K562 (cell line): ENCODE measurements at regions not wholly inside any gene's neighbourhood (a gene's known extent, or its start where the extent isn't known, plus 50 kb on each side); places are given as distances from the start of the nearest gene placed in this dataset.

Source experiments
- ATAC-seq: fragments of 200-7000 bp; cut with Tn5 transposase; 3 replicates; pipeline ENCODE4 v1.9.1; 2020; ENCODE audit warnings: moderate library complexity
- BruUV-seq: library from RNA; stranded (reverse); fragments of 400-500 nt; replicated peaks from 2 replicates; lab custom pipeline; 2021; lab: Mats Ljungman, UMichigan
- CTCF ChIA-PET: fragments of 300-600 bp; formaldehyde crosslinking; extraction: SDS; loops from one replicate; lab custom pipeline; 2021; ENCODE audit warnings: low intra/inter-chr PET ratio; lab: Yijun Ruan, JAX
- POLR2A ChIA-PET: fragments of 300-600, 350-650 bp; sonication (Branson Sonifier 250); formaldehyde crosslinking; extraction: SDS; loops from one replicate; lab custom pipeline; 2021; ENCODE audit warnings: antibody characterized with exemption, inconsistent platforms; lab: Yijun Ruan, JAX
- DNase-seq, 4 experiments: peaks; one replicate each; pipeline versions ENCODE4 v3.0.0 to v3.0.0-alpha.2; 2011 to 2018; ENCODE audit warnings: low spot score in 3 of 4, mixed read lengths in 3 of 4; ENCODE audit errors: extremely low read depth in 1 of 4
- FAIRE-seq: peaks from 2 replicates; lab custom pipeline; 2011; peaks lifted over from hg19 to GRCh38; lab: Jason Lieb, UNC
- H2AFZ ChIP-seq: 2 replicates; pipeline ENCODE4 v1.6.0; 2011; ENCODE audit warnings: low read depth, low read length, control low read depth, inconsistent platforms
- H3K27ac ChIP-seq: fragments of 200-600 bp; 3 replicates; pipeline ENCODE4 v1.8.0; 2011; ENCODE audit warnings: low read depth, mild to moderate bottlenecking, control low read depth, inconsistent platforms, low read length, moderate library complexity, mixed read lengths; ENCODE audit errors: extremely low read depth
- H3K27me3 ChIP-seq, 2 experiments: fragments of 300-600 bp in 1 of 2; 2 replicates in 1 of 2; 3 replicates in 1 of 2; pipeline versions ENCODE4 v1.6.0 to v1.8.0; 2011; ENCODE audit warnings: inconsistent platforms in 2 of 2, low read length in 2 of 2, mild to moderate bottlenecking in 1 of 2, mixed read lengths in 1 of 2, moderate library complexity in 1 of 2; ENCODE audit not compliant: control insufficient read depth in 2 of 2, insufficient read depth in 2 of 2
- H3K36me3 ChIP-seq: fragments of 300-600 bp; 3 replicates; pipeline ENCODE4 v1.8.0; 2011; ENCODE audit warnings: mild to moderate bottlenecking, low read length, inconsistent platforms; ENCODE audit not compliant: control insufficient read depth, insufficient read depth
- H3K4me1 ChIP-seq, 2 experiments: fragments of 200-600 bp in 1 of 2; replicated peaks in 1 of 2; 2 replicates in 1 of 2; 3 replicates in 1 of 2; pipeline versions ENCODE4 v1.5.1 to v1.8.0; 2011; ENCODE audit warnings: inconsistent platforms in 2 of 2, low read length in 2 of 2, mild to moderate bottlenecking in 1 of 2, mixed read lengths in 1 of 2, moderate library complexity in 1 of 2; ENCODE audit not compliant: control insufficient read depth in 2 of 2, insufficient read depth in 2 of 2
- H3K4me2 ChIP-seq: 2 replicates; pipeline ENCODE4 v1.6.1; 2011; ENCODE audit warnings: low read length, control low read depth, inconsistent platforms, mixed read lengths; ENCODE audit not compliant: insufficient read depth
- H3K4me3 ChIP-seq: fragments of 200-600 bp; sonication (generic), shearing (Covaris generic); 2 replicates; pipeline ENCODE4 v1.5.1; 2016; ENCODE audit warnings: control low read depth, inconsistent platforms
- H3K79me2 ChIP-seq: fragments of 200-600 bp; 3 replicates; pipeline ENCODE4 v1.8.0; 2011; ENCODE audit warnings: low read length, inconsistent platforms; ENCODE audit not compliant: control insufficient read depth, insufficient read depth
- H3K9ac ChIP-seq, 2 experiments: 2 replicates each; pipeline versions ENCODE4 v1.6.0 to v1.6.1; 2011; ENCODE audit warnings: low read depth in 2 of 2, low read length in 2 of 2, control low read depth in 1 of 2, inconsistent platforms in 1 of 2, mild to moderate bottlenecking in 1 of 2, mixed read lengths in 1 of 2; ENCODE audit not compliant: insufficient read depth in 1 of 2
- H3K9me1 ChIP-seq: one replicate; pipeline ENCODE4 v1.6.0; 2011; ENCODE audit warnings: inconsistent platforms, mild to moderate bottlenecking, low read length, moderate library complexity; ENCODE audit not compliant: control insufficient read depth, insufficient read depth
- H3K9me3 ChIP-seq: replicated peaks from 2 replicates; pipeline ENCODE4 v1.5.1; 2011; ENCODE audit warnings: low read depth, low read length, inconsistent platforms; ENCODE audit not compliant: control insufficient read depth, insufficient read depth
- H4K20me1 ChIP-seq: replicated peaks from 2 replicates; pipeline ENCODE4 v1.6.1; 2011; ENCODE audit warnings: low read length, inconsistent platforms, mixed read lengths; ENCODE audit not compliant: control insufficient read depth, insufficient read depth
- CHCHD3 ChIP-seq: fragments of 250-450 bp; sonication (Bioruptor Pico); IDR thresholded peaks from 2 replicates; pipeline ENCODE4 v2.1.2; 2022; ENCODE audit warnings: mild to moderate bottlenecking
- DMBX1 ChIP-seq: fragments of 250-450 bp; sonication (Bioruptor Pico); IDR thresholded peaks from 2 replicates; pipeline ENCODE4 v1.8.0; 2022; ENCODE audit warnings: inconsistent platforms, mild to moderate bottlenecking, moderate library complexity, borderline replicate concordance
- ELF1 ChIP-seq: fragments of 200-800 bp; sonication (Bioruptor generic); IDR thresholded peaks from 2 replicates; pipeline ENCODE4 v1.6.1; 2016; ENCODE audit warnings: missing genetic modification characterization, missing compliant biosample characterization
- ELF4 ChIP-seq: fragments of 450-650 bp; formaldehyde crosslinking; IDR thresholded peaks from 2 replicates; pipeline ENCODE4 v1.4.0; 2022; ENCODE audit warnings: missing genetic modification characterization
- JUND ChIP-seq, 2 experiments: IDR thresholded peaks; 2 replicates in 1 of 2; 3 replicates in 1 of 2; pipeline ENCODE4 v1.6.1; 2011; ENCODE audit warnings: borderline replicate concordance in 2 of 2, low read depth in 2 of 2, low read length in 2 of 2, improper control_type of control experiment in 1 of 2, missing biosample characterization in 1 of 2, missing genetic modification characterization in 1 of 2, missing genetic modification reagents in 1 of 2
- KDM4B ChIP-seq, 2 experiments: fragments of 450-650 bp in 1 of 2; sonication (generic) in 1 of 2; IDR thresholded peaks; 2 replicates each; pipeline ENCODE4 v1.6.1; 2016 to 2017; ENCODE audit warnings: borderline replicate concordance in 2 of 2, antibody characterized with exemption in 1 of 2, low read depth in 1 of 2, mild to moderate bottlenecking in 1 of 2
- PHF8 ChIP-seq: fragments of 200-600 bp; sonication (generic); IDR thresholded peaks from 2 replicates; pipeline ENCODE4 v1.6.1; 2012; ENCODE audit warnings: mixed run types, mild to moderate bottlenecking, inconsistent platforms, low read length, moderate library complexity, borderline replicate concordance
- POLR2AphosphoS5 ChIP-seq: IDR thresholded peaks from 2 replicates; pipeline ENCODE4 v1.6.1; 2011; ENCODE audit warnings: mild to moderate bottlenecking, low read depth, low read length, moderate library complexity; ENCODE audit not compliant: control insufficient read depth, insufficient read depth
- RBFOX2 ChIP-seq: fragments of 200-400 bp; formaldehyde crosslinking; IDR thresholded peaks from 2 replicates; pipeline ENCODE4 v1.6.1; 2017; ENCODE audit warnings: low read depth, mild to moderate bottlenecking, low read length, moderate library complexity
- RFX1 ChIP-seq: fragments of 450-650 bp; IDR thresholded peaks from 2 replicates; pipeline ENCODE4 v1.6.1; 2016; ENCODE audit warnings: mild to moderate bottlenecking, moderate library complexity
- SIN3A ChIP-seq, 2 experiments: fragments of 150-350 bp in 1 of 2; IDR thresholded peaks; 2 replicates each; pipeline ENCODE4 v1.6.1; 2011 to 2016; ENCODE audit warnings: borderline replicate concordance in 2 of 2, low read depth in 2 of 2, low read length in 2 of 2, mild to moderate bottlenecking in 2 of 2, moderate library complexity in 2 of 2; ENCODE audit not compliant: control insufficient read depth in 1 of 2
- TCF7L2 ChIP-seq: fragments of 150-350 bp; IDR thresholded peaks from 2 replicates; pipeline ENCODE4 v1.6.1; 2016; ENCODE audit warnings: low read depth, mild to moderate bottlenecking, low read length, moderate library complexity
- ZNF41 ChIP-seq: fragments of 250-450 bp; sonication (Bioruptor Pico); conservative IDR thresholded peaks from 2 replicates; pipeline ENCODE4 v1.4.0; 2020; ENCODE audit warnings: mild to moderate bottlenecking
- ZNF589 ChIP-seq: fragments of 200-800 bp; sonication (Bioruptor generic); IDR thresholded peaks from 2 replicates; pipeline ENCODE4 v1.6.1; 2016; ENCODE audit warnings: low read depth, missing genetic modification characterization, missing compliant biosample characterization
- ZNF695 ChIP-seq: fragments of 450-650 bp; formaldehyde crosslinking; IDR thresholded peaks from 2 replicates; pipeline ENCODE4 v1.4.0; 2020; ENCODE audit warnings: mild to moderate bottlenecking, moderate library complexity
- ZNF77 ChIP-seq: fragments of 250-450 bp; sonication (Bioruptor Pico); IDR thresholded peaks from 2 replicates; pipeline ENCODE4 v1.5.0; 2020
- ZSCAN29 ChIP-seq: fragments of 450-650 bp; IDR thresholded peaks from 2 replicates; pipeline ENCODE4 v1.6.1; 2017
- WGBS: fragments of 100-300 bp; shearing (Covaris generic); methylation state at CpG from one replicate; pipeline ENCODE4 v1.1.6; 2016; ENCODE audit warnings: low coverage, mixed read lengths; ENCODE audit not compliant: insufficient coverage; ENCODE audit errors: missing lambda C conversion rate; 5-methylcytosine and 5-hydroxymethylcytosine counted together
- in situ Hi-C: fragments of 300-500 bp; cut with MboI; formaldehyde crosslinking; loops from 4 replicates; pipeline ENCODE4 v1.15.0; 2018; ENCODE audit warnings: inconsistent platforms, mixed read lengths
- intact Hi-C: fragments of 100-400 bp; cut with micrococcal nuclease; formaldehyde crosslinking; loops from 2 replicates; pipeline ENCODE4 v1.14.2; 2022
- TF ChIP-seq, protein P1 (sequence below): fragments of 450-650 bp; IDR thresholded peaks from 2 replicates; pipeline ENCODE4 v1.6.1; 2017; ENCODE audit warnings: antibody characterized with exemption, mild to moderate bottlenecking
- TF ChIP-seq, protein P2 (sequence below): fragments of 250-450 bp; sonication (Bioruptor Pico); IDR thresholded peaks from 2 replicates; pipeline ENCODE4 v1.5.1; 2021; ENCODE audit warnings: mild to moderate bottlenecking

DNA sequence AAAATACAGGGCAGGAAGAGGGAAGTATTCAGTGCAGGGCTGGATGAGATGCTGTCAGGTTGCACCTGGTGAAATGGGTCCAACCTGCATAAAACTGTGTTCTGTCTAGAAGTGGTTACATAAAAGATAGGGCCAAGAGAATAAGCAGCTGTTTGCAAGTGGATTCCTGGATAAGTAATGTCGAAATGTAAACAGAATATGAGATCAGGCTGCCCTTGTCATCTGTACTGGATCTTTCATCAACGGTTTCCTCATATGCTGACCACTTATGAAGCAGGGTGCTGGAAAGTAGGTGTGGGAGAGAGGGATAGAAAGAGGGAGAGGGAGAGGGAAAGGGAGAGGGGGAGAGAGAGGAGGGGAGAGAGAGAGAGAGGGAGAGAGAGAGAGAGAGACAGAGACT is 349.8 kb upstream of the CPEB2 start:
- POLR2A ChIA-PET = no interaction called here
- WGBS = 0% methylated on average over 2 of the region's 2 CpGs
- no peak overlapping the region for H2AFZ ChIP-seq

More for the DNA sequence above, 349.8 kb upstream of the CPEB2 start:
- FAIRE-seq = no peak
- H3K4me3 ChIP-seq = no peak overlapping the region
- no peak for ATAC-seq
- H3K9ac ChIP-seq = no peak overlapping the region
- intact Hi-C loops = no loop called here
- H3K4me1 ChIP-seq = no peaks in the 10 kb centered on the region
- H3K27me3 ChIP-seq = no peaks in the 10 kb centered on the region
- TF ChIP-seq JUND (IDR thresholded peaks at IDR 0.05; ENCODE audit: borderline replicate concordance, low read depth, low read length) = no peak
- no peak for TF ChIP-seq JUND (tag; IDR thresholded peaks at IDR 0.05; ENCODE audit: borderline replicate concordance, low read depth, low read length)
- TF ChIP-seq ZNF41 (CRISPR knock-in tag) = no peak
- no peak for TF ChIP-seq RBFOX2
- no peak for TF ChIP-seq PHF8
- TF ChIP-seq, protein P1, sequence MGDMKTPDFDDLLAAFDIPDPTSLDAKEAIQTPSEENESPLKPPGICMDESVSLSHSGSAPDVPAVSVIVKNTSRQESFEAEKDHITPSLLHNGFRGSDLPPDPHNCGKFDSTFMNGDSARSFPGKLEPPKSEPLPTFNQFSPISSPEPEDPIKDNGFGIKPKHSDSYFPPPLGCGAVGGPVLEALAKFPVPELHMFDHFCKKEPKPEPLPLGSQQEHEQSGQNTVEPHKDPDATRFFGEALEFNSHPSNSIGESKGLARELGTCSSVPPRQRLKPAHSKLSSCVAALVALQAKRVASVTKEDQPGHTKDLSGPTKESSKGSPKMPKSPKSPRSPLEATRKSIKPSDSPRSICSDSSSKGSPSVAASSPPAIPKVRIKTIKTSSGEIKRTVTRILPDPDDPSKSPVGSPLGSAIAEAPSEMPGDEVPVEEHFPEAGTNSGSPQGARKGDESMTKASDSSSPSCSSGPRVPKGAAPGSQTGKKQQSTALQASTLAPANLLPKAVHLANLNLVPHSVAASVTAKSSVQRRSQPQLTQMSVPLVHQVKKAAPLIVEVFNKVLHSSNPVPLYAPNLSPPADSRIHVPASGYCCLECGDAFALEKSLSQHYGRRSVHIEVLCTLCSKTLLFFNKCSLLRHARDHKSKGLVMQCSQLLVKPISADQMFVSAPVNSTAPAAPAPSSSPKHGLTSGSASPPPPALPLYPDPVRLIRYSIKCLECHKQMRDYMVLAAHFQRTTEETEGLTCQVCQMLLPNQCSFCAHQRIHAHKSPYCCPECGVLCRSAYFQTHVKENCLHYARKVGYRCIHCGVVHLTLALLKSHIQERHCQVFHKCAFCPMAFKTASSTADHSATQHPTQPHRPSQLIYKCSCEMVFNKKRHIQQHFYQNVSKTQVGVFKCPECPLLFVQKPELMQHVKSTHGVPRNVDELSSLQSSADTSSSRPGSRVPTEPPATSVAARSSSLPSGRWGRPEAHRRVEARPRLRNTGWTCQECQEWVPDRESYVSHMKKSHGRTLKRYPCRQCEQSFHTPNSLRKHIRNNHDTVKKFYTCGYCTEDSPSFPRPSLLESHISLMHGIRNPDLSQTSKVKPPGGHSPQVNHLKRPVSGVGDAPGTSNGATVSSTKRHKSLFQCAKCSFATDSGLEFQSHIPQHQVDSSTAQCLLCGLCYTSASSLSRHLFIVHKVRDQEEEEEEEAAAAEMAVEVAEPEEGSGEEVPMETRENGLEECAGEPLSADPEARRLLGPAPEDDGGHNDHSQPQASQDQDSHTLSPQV = no peak
- no peak for TF ChIP-seq KDM4B (IDR thresholded peaks at IDR 0.05; ENCODE audit: borderline replicate concordance in 2 of 2, low read depth in 1 of 2)
- no peak for TF ChIP-seq ELF4 (CRISPR knock-in tag)
- TF ChIP-seq ZSCAN29 = no peak
- TF ChIP-seq ZNF589 (CRISPR knock-in tag) = no peak
- no peak for TF ChIP-seq ZNF695 (CRISPR knock-in tag)
- TF ChIP-seq RFX1 = no peak
- TF ChIP-seq CHCHD3 (CRISPR knock-in tag) = no peak
- no peak for TF ChIP-seq DMBX1 (CRISPR knock-in tag)
- TF ChIP-seq SIN3A (IDR thresholded peaks at IDR 0.05; ENCODE audit: borderline replicate concordance in 2 of 2, control insufficient read depth in 1 of 2, low read depth in 2 of 2, low read length in 2 of 2) = no peak
- TF ChIP-seq ELF1 (tag) = no peak
- no peak for TF ChIP-seq ZNF77 (CRISPR knock-in tag)
- TF ChIP-seq, protein P2, sequence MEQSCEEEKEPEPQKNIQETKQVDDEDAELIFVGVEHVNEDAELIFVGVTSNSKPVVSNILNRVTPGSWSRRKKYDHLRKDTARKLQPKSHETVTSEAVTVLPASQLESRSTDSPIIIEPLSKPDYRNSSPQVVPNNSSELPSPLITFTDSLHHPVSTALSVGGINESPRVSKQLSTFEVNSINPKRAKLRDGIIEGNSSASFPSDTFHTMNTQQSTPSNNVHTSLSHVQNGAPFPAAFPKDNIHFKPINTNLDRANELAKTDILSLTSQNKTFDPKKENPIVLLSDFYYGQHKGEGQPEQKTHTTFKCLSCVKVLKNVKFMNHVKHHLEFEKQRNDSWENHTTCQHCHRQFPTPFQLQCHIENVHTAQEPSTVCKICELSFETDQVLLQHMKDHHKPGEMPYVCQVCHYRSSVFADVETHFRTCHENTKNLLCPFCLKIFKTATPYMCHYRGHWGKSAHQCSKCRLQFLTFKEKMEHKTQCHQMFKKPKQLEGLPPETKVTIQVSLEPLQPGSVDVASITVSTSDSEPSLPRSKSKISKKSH = no peak
- no peak for TF ChIP-seq POLR2AphosphoS5
- no peak for TF ChIP-seq TCF7L2
- TF ChIP-seq, all 486 proteins: peak for 0
- Histone ChIP-seq H3K9me3 (no peaks in the 10 kb centered on the region), H3K4me2 (no peak overlapping the region), H3K9me1 (no peaks in the 10 kb centered on the region), H3K79me2 (no peaks in the 10 kb centered on the region), H4K20me1 (no peaks in the 10 kb centered on the region), H3K27ac (no peak overlapping the region), H3K36me3 (no peaks in the 10 kb centered on the region)
- CTCF ChIA-PET = no interaction called here
- in situ Hi-C loops = no loop called here
- no peak for DNase-seq
- no TSS peak for BruUV-seq
